A549 (cell line): ENCODE measurements at regions not wholly inside any gene's neighbourhood (a gene's known extent, or its start where the extent isn't known, plus 50 kb on each side); places are given as distances from the start of the nearest gene placed in this dataset.

Experiments
- ATAC-seq, 2 experiments: fragments of 200-7000 bp in 1 of 2; fragments of >200 bp in 1 of 2; cut with Nextera tagmentation in 1 of 2; cut with Tn5 transposase in 1 of 2; 3 replicates each; pipeline versions ENCODE4 v1.8.0 to v1.9.1; 2018 to 2020; ENCODE audit warnings: mild to moderate bottlenecking in 1 of 2, moderate library complexity in 1 of 2
- CTCF ChIA-PET: fragments of 300-600 bp; sonication (Branson Sonifier 250); formaldehyde crosslinking; extraction: SDS; loops from one replicate; lab custom pipeline; 2021; ENCODE audit warnings: antibody characterized with exemption, inconsistent platforms; lab: Yijun Ruan, JAX
- POLR2A ChIA-PET: fragments of 350-600 bp; formaldehyde crosslinking; extraction: SDS; loops from one replicate; lab custom pipeline; 2021; ENCODE audit warnings: antibody characterized with exemption, inconsistent platforms; lab: Yijun Ruan, JAX
- DNase-seq, 2 experiments: peaks; one replicate each; pipeline versions ENCODE4 v3.0.0 to v3.0.0-alpha.2; 2011 to 2016; ENCODE audit warnings: low read depth in 1 of 2, low spot score in 1 of 2
- FAIRE-seq: peaks from 2 replicates; lab custom pipeline; 2011; peaks lifted over from hg19 to GRCh38; lab: Jason Lieb, UNC
- H3K27ac ChIP-seq, 2 experiments: fragments of >200 bp; sonication (Bioruptor Twin); formaldehyde crosslinking; 3 replicates each; pipeline ENCODE4 v1.5.1; 2016 to 2017
- H3K4me1 ChIP-seq: fragments of >200 bp; sonication (Bioruptor Twin); formaldehyde crosslinking; 3 replicates; pipeline ENCODE4 v1.6.1; 2016
- H3K4me2 ChIP-seq: fragments of >200 bp; sonication (Bioruptor Twin); formaldehyde crosslinking; 3 replicates; pipeline ENCODE4 v1.6.1; 2016
- H3K4me3 ChIP-seq: fragments of >200 bp; sonication (Bioruptor Twin); formaldehyde crosslinking; 3 replicates; pipeline ENCODE4 v1.5.1; 2016
- H3K9me3 ChIP-seq: fragments of >200 bp; sonication (Bioruptor Twin); formaldehyde crosslinking; 3 replicates; pipeline ENCODE4 v1.6.1; 2016
- CBX8 ChIP-seq: fragments of 200-600 bp; sonication (generic); IDR thresholded peaks from 2 replicates; pipeline ENCODE4 v1.6.1; 2016
- CHD2 ChIP-seq: fragments of 150-350 bp; IDR thresholded peaks from 2 replicates; pipeline ENCODE4 v1.6.1; 2014; ENCODE audit warnings: low read length; ENCODE audit not compliant: partially characterized antibody
- EHF ChIP-seq: fragments of 250-450 bp; sonication (Bioruptor Pico); IDR thresholded peaks from 2 replicates; pipeline ENCODE4 v1.5.0; 2020; ENCODE audit warnings: mild to moderate bottlenecking
- FOSL2 ChIP-seq, 2 experiments: fragments of 450-650 bp in 1 of 2; fragments of >200 bp in 1 of 2; sonication (Bioruptor Twin) in 1 of 2; formaldehyde crosslinking; IDR thresholded peaks; 2 replicates each; pipeline versions ENCODE4 v1.5.0 to v1.6.1; 2016 to 2020; ENCODE audit warnings: mild to moderate bottlenecking in 1 of 2, moderate library complexity in 1 of 2
- GATA3 ChIP-seq: IDR thresholded peaks from 2 replicates; pipeline ENCODE4 v1.6.1; 2012; ENCODE audit warnings: borderline replicate concordance
- HDAC2 ChIP-seq: fragments of 200-600 bp; sonication (generic); IDR thresholded peaks from 2 replicates; pipeline ENCODE4 v1.6.1; 2016
- HOXA7 ChIP-seq: fragments of 250-450 bp; sonication (Bioruptor Pico); IDR thresholded peaks from 2 replicates; pipeline ENCODE4 v1.5.0; 2020; ENCODE audit warnings: mild to moderate bottlenecking, moderate library complexity
- HOXB5 ChIP-seq: fragments of 250-450 bp; sonication (Bioruptor Pico); IDR thresholded peaks from 2 replicates; pipeline ENCODE4 v1.5.0; 2020; ENCODE audit warnings: mild to moderate bottlenecking, moderate library complexity
- JUN ChIP-seq, 2 experiments: fragments of >200 bp; sonication (Bioruptor Twin); formaldehyde crosslinking; IDR thresholded peaks; 2 replicates in 1 of 2; 3 replicates in 1 of 2; pipeline ENCODE4 v1.6.1; 2016 to 2017
- MYC ChIP-seq: IDR thresholded peaks from 2 replicates; pipeline ENCODE4 v1.6.1; 2012; ENCODE audit warnings: mild to moderate bottlenecking, inconsistent platforms, low read length, improper control_type of control experiment, borderline replicate concordance
- NPAS2 ChIP-seq: fragments of 250-450 bp; sonication (Bioruptor Pico); IDR thresholded peaks from 2 replicates; pipeline ENCODE4 v1.8.0; 2022; ENCODE audit warnings: mild to moderate bottlenecking, moderate library complexity, borderline replicate concordance
- RAD21 ChIP-seq, 2 experiments: fragments of >200 bp in 1 of 2; sonication (Bioruptor Twin) in 1 of 2; formaldehyde crosslinking in 1 of 2; IDR thresholded peaks in 1 of 2; conservative IDR thresholded peaks in 1 of 2; 2 replicates in 1 of 2; 3 replicates in 1 of 2; pipeline ENCODE4 v1.6.1; 2012 to 2018; ENCODE audit warnings: inconsistent platforms in 1 of 2
- RARB ChIP-seq: fragments of 250-450 bp; sonication (Bioruptor Pico); IDR thresholded peaks from 2 replicates; pipeline ENCODE4 v1.8.0; 2021; ENCODE audit warnings: mild to moderate bottlenecking, moderate library complexity
- RFX5 ChIP-seq: fragments of 450-650 bp; IDR thresholded peaks from 2 replicates; pipeline ENCODE4 v1.7.1; 2014; ENCODE audit warnings: antibody characterized with exemption, mild to moderate bottlenecking, moderate library complexity
- RNF2 ChIP-seq: fragments of 200-600 bp; sonication (generic); IDR thresholded peaks from 2 replicates; pipeline ENCODE4 v1.6.1; 2016; ENCODE audit warnings: low read depth, mild to moderate bottlenecking, antibody characterized with exemption, moderate library complexity, borderline replicate concordance
- SMC3 ChIP-seq: fragments of >200 bp; sonication (Bioruptor Twin); formaldehyde crosslinking; IDR thresholded peaks from 3 replicates; pipeline ENCODE4 v1.6.1; 2018; ENCODE audit warnings: inconsistent platforms
- SREBF2 ChIP-seq: fragments of 450-650 bp; IDR thresholded peaks from 2 replicates; pipeline ENCODE4 v1.6.1; 2014; ENCODE audit warnings: mild to moderate bottlenecking, moderate library complexity
- ZC3H11A ChIP-seq: fragments of 450-650 bp; IDR thresholded peaks from 2 replicates; pipeline ENCODE4 v1.6.1; 2014; ENCODE audit warnings: antibody characterized with exemption, mild to moderate bottlenecking
- ZFP36 ChIP-seq: fragments of 450-650 bp; IDR thresholded peaks from 2 replicates; pipeline ENCODE4 v1.6.1; 2014; ENCODE audit warnings: borderline replicate concordance; ENCODE audit not compliant: partially characterized antibody
- ZNF302 ChIP-seq: fragments of 250-450 bp; sonication (Bioruptor Pico); IDR thresholded peaks from 2 replicates; pipeline ENCODE4 v1.9.0; 2021; ENCODE audit warnings: inconsistent platforms, mild to moderate bottlenecking, moderate library complexity
- ZSCAN20 ChIP-seq: fragments of 250-450 bp; sonication (Bioruptor Pico); IDR thresholded peaks from 2 replicates; pipeline ENCODE4 v1.8.0; 2022; ENCODE audit warnings: mild to moderate bottlenecking, moderate library complexity
- WGBS: methylation state at CpG from one replicate; pipeline ENCODE4 v1.1.6; 2017; ENCODE audit errors: missing lambda C conversion rate; 5-methylcytosine and 5-hydroxymethylcytosine counted together
- TF ChIP-seq, protein P1 (sequence below): fragments of >200 bp; sonication (Bioruptor Twin); formaldehyde crosslinking; IDR thresholded peaks from 3 replicates; pipeline ENCODE4 v1.5.1; 2016
- TF ChIP-seq, protein P2 (sequence below): fragments of 150-350 bp; IDR thresholded peaks from 2 replicates; pipeline ENCODE4 v1.6.1; 2014; ENCODE audit warnings: low read depth, mild to moderate bottlenecking, low read length
- TF ChIP-seq, protein P3 (sequence below): fragments of 450-650 bp; IDR thresholded peaks from 2 replicates; pipeline ENCODE4 v1.6.1; 2014; ENCODE audit warnings: antibody characterized with exemption
- TF ChIP-seq, protein P4 (sequence below): IDR thresholded peaks from 2 replicates; pipeline ENCODE4 v1.6.1; 2012

DNA sequence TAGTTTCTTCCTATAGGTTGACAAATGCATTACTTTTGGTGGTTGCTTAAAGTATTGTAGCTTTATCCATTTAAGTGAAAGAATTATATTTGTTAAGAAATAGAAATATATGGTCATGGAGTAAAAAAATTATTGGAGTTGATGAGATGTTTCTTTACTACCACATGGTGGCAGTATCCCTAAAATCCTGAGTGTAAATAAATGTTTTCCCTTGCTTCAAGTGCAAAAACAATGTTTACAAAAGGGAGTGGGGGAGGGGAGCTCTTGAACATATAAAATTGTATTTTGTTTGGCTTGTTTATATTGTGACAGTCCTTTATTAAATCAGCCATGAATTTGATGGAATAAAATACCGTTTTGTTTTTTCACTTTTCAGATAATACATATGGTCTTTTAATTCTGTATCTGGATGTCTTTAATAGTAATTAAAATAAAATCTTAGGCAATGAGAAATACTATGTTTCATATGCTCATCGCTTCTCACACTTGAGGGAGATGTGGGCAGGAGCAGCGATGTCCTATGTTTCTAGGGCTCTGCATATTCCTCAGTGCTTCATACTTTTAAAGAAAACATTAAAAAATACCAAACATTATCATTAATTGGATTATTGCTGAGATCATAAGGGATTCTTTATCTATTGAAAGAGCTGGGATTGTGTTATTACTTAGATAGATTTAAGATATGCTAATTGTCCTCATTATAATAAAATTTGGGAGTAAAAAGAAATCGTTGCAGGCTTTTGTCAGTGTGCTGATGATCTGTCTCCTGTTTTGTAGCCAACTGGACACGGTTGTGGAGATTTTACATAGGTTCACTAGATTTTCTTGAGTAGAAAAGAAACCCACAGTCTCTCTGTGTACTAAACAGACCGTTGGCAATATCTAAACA is 349.7 kb downstream of the TUSC7 start:
- no peaks in the 10 kb centered on the region for H3K4me1 ChIP-seq
- no peak overlapping the region for H3K4me3 ChIP-seq
- CTCF ChIA-PET = interaction anchor here (0.6 to 1.2 kb wide), 8 partner anchors 12 to 939 kb away, joined by 3 to 4 read pairs (median 3); no protein-coding TSS in a partner anchor
- no peak overlapping the region for H3K4me2 ChIP-seq
- POLR2A ChIA-PET = no interaction called here
- peak; percentile 3 to 47 for DNase-seq
- WGBS = 34% methylated on average over 6 of the region's 6 CpGs
- no peak overlapping the region for H3K27ac ChIP-seq
- peak; percentile 46 for FAIRE-seq
- no peaks in the 10 kb centered on the region for H3K9me3 ChIP-seq
- ATAC-seq = no peak
- no peak for TF ChIP-seq JUN (IDR thresholded peaks at IDR 0.05)
- peak; percentile 83 for TF ChIP-seq SMC3
- no peak for TF ChIP-seq ZSCAN20
- peak; percentile 61 to 68 for TF ChIP-seq RAD21 (conservative IDR thresholded peaks at IDR 0.05 in 1 of 2, IDR thresholded peaks at IDR 0.05 in 1 of 2)
- TF ChIP-seq, protein P1, sequence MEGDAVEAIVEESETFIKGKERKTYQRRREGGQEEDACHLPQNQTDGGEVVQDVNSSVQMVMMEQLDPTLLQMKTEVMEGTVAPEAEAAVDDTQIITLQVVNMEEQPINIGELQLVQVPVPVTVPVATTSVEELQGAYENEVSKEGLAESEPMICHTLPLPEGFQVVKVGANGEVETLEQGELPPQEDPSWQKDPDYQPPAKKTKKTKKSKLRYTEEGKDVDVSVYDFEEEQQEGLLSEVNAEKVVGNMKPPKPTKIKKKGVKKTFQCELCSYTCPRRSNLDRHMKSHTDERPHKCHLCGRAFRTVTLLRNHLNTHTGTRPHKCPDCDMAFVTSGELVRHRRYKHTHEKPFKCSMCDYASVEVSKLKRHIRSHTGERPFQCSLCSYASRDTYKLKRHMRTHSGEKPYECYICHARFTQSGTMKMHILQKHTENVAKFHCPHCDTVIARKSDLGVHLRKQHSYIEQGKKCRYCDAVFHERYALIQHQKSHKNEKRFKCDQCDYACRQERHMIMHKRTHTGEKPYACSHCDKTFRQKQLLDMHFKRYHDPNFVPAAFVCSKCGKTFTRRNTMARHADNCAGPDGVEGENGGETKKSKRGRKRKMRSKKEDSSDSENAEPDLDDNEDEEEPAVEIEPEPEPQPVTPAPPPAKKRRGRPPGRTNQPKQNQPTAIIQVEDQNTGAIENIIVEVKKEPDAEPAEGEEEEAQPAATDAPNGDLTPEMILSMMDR = peak; percentile 73

DNA sequence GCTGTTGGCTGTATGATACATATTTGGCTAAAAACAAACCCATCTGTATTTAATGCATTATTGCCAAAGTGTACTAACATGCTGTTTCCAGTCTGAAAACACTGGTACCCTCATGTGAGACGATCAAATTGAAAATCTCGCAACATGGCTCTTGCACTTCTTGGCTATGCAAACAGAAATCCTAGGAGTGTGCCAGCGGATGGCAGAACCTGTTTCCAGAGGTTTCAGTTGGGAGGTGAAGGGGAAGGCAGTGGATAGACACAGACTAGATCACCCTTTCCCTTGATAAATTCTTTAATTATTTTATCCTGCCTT is 350.3 kb downstream of the TUSC7 start:
- H3K4me3 ChIP-seq = no peak overlapping the region
- no peak for DNase-seq
- ChIA-PET CTCF (no interaction called here), POLR2A (no interaction called here)
- no peak for ATAC-seq
- H3K4me1 ChIP-seq = no peaks in the 10 kb centered on the region
- no peak overlapping the region for H3K27ac ChIP-seq
- TF ChIP-seq ZNF302 (CRISPR knock-in tag) = no peak
- TF ChIP-seq RARB = no peak
- no peak for TF ChIP-seq RAD21 (conservative IDR thresholded peaks at IDR 0.05 in 1 of 2, IDR thresholded peaks at IDR 0.05 in 1 of 2)
- TF ChIP-seq, protein P2, sequence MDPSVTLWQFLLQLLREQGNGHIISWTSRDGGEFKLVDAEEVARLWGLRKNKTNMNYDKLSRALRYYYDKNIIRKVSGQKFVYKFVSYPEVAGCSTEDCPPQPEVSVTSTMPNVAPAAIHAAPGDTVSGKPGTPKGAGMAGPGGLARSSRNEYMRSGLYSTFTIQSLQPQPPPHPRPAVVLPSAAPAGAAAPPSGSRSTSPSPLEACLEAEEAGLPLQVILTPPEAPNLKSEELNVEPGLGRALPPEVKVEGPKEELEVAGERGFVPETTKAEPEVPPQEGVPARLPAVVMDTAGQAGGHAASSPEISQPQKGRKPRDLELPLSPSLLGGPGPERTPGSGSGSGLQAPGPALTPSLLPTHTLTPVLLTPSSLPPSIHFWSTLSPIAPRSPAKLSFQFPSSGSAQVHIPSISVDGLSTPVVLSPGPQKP = no peak
- no peak for TF ChIP-seq GATA3
- TF ChIP-seq NPAS2 (CRISPR knock-in tag) = no peak
- TF ChIP-seq ZC3H11A = no peak
- no peak for TF ChIP-seq FOSL2 (IDR thresholded peaks at IDR 0.05)
- TF ChIP-seq FOSL2 (CRISPR knock-in tag; IDR thresholded peaks at IDR 0.05) = no peak
- TF ChIP-seq ZFP36 = no peak
- no peak for TF ChIP-seq EHF (CRISPR knock-in tag)
- no peak for TF ChIP-seq RNF2
- no peak for TF ChIP-seq CHD2
- WGBS = 72% methylated on average over 3 of the region's 3 CpGs
- no peak overlapping the region for H3K4me2 ChIP-seq
- no peaks in the 10 kb centered on the region for H3K9me3 ChIP-seq
- no peak for FAIRE-seq

DNA sequence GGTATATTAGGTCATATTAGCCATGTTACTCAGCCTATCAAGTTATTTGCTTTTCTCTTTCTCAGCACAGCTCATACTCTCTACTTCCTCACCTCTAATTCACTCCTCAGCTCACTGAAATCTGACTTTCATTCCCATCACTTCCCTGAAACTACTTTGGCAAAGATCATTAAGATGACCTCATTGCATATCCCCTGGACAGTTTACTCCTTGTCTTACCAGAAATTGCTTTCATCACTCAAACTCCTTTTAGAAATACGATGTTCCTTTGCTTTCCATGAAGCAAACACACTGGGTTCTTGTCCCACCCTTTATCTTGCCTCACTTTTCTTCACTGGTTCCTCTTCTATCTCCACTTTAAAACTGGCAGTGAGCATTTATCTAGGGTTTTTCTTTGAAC is 354.4 kb downstream of the TUSC7 start:
- CTCF ChIA-PET = no interaction called here
- Histone ChIP-seq H3K27ac (no peak overlapping the region), H3K4me1 (no peaks in the 10 kb centered on the region), H3K4me3 (no peak overlapping the region), H3K4me2 (no peak overlapping the region), H3K9me3 (no peaks in the 10 kb centered on the region)
- TF ChIP-seq, protein P3, sequence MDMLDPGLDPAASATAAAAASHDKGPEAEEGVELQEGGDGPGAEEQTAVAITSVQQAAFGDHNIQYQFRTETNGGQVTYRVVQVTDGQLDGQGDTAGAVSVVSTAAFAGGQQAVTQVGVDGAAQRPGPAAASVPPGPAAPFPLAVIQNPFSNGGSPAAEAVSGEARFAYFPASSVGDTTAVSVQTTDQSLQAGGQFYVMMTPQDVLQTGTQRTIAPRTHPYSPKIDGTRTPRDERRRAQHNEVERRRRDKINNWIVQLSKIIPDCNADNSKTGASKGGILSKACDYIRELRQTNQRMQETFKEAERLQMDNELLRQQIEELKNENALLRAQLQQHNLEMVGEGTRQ = no peak
- TF ChIP-seq FOSL2 (IDR thresholded peaks at IDR 0.05) (no peak), FOSL2 (CRISPR knock-in tag; IDR thresholded peaks at IDR 0.05) (no peak), HOXA7 (CRISPR knock-in tag) (no peak), CHD2 (no peak), SREBF2 (no peak), ZNF302 (CRISPR knock-in tag) (no peak), RFX5 (no peak), CBX8 (no peak), HOXB5 (no peak), MYC (no peak), HDAC2 (no peak)
- TF ChIP-seq, protein P4, sequence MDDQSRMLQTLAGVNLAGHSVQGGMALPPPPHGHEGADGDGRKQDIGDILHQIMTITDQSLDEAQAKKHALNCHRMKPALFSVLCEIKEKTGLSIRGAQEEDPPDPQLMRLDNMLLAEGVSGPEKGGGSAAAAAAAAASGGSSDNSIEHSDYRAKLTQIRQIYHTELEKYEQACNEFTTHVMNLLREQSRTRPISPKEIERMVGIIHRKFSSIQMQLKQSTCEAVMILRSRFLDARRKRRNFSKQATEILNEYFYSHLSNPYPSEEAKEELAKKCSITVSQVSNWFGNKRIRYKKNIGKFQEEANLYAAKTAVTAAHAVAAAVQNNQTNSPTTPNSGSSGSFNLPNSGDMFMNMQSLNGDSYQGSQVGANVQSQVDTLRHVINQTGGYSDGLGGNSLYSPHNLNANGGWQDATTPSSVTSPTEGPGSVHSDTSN = no peak
- TF ChIP-seq, protein P1 = no peak
- DNase-seq (peak in 1 of 2 experiments; percentile 1), ATAC-seq (no peak), FAIRE-seq (no peak)
- WGBS = 9% methylated on average over 1 of the region's 1 CpG
- POLR2A ChIA-PET = no interaction called here
